H1 (cell line): ENCODE measurements at regions not wholly inside any gene's neighbourhood (a gene's known extent, or its start where the extent isn't known, plus 50 kb on each side); places are given as distances from the start of the nearest gene placed in this dataset.

Source experiments
- CTCF ChIA-PET: fragments of 300-600 bp; sonication (Branson Sonifier 250); formaldehyde crosslinking; loops from one replicate; lab custom pipeline; 2021; ENCODE audit not compliant: partially characterized antibody; lab: Charles Lee
- POLR2A ChIA-PET: fragments of 300-600 bp; sonication (Branson Sonifier 250); formaldehyde crosslinking; loops from one replicate; lab custom pipeline; 2021; ENCODE audit warnings: inconsistent platforms; ENCODE audit not compliant: partially characterized antibody; lab: Charles Lee
- DNase-seq, 2 experiments: peaks; one replicate each; pipeline versions ENCODE4 v3.0.0 to v3.0.0-alpha.2; 2010 to 2022; ENCODE audit warnings: low spot score in 2 of 2, low read depth in 1 of 2, mixed read lengths in 1 of 2
- FAIRE-seq: peaks from 2 replicates; lab custom pipeline; 2011; peaks lifted over from hg19 to GRCh38; lab: Jason Lieb, UNC
- H2AFZ ChIP-seq: 2 replicates; pipeline ENCODE4 v1.8.1; 2012; ENCODE audit warnings: low read length, inconsistent platforms
- H2AK5ac ChIP-seq: 2 replicates; pipeline ENCODE4 v1.6.1; 2013; ENCODE audit warnings: low read depth, low read length
- H2BK120ac ChIP-seq: replicated peaks from 2 replicates; pipeline ENCODE3; 2013; ENCODE audit warnings: low read depth, low read length, inconsistent platforms
- H2BK12ac ChIP-seq: 2 replicates; pipeline ENCODE4 v1.6.1; 2013; ENCODE audit warnings: low read depth, low read length
- H2BK15ac ChIP-seq: 2 replicates; pipeline ENCODE4 v1.6.1; 2013; ENCODE audit warnings: low read length
- H2BK20ac ChIP-seq: 2 replicates; pipeline ENCODE4 v1.6.1; 2013; ENCODE audit warnings: low read length
- H2BK5ac ChIP-seq: 2 replicates; pipeline ENCODE4 v1.6.1; 2013; ENCODE audit warnings: low read depth, low read length
- H3K14ac ChIP-seq: 2 replicates; pipeline ENCODE4 v1.6.1; 2013; ENCODE audit warnings: inconsistent platforms; ENCODE audit not compliant: insufficient read length
- H3K18ac ChIP-seq: 2 replicates; pipeline ENCODE4 v1.6.1; 2013; ENCODE audit warnings: low read length; ENCODE audit errors: extremely low read depth
- H3K23ac ChIP-seq: 2 replicates; pipeline ENCODE4 v1.6.1; 2013; ENCODE audit warnings: inconsistent platforms; ENCODE audit not compliant: insufficient read length
- H3K23me2 ChIP-seq: 2 replicates; pipeline ENCODE4 v1.6.1; 2013; ENCODE audit warnings: low read depth, low read length
- H3K27ac ChIP-seq: 2 replicates; pipeline ENCODE4 v1.6.1; 2011; ENCODE audit warnings: low read depth, low read length, inconsistent platforms
- H3K27me3 ChIP-seq, 4 experiments: replicated peaks in 1 of 4; 1 replicate in 1 of 4; 2 replicates in 3 of 4; pipeline versions ENCODE4 v1.6.1 to v1.8.1; 2011 to 2013; ENCODE audit warnings: low read length in 3 of 4, mild to moderate bottlenecking in 3 of 4, inconsistent platforms in 2 of 4, mixed read lengths in 2 of 4, moderate library complexity in 1 of 4; ENCODE audit not compliant: control insufficient read depth in 3 of 4, insufficient read depth in 3 of 4; ENCODE audit errors: extremely low read depth in 1 of 4
- H3K36me3 ChIP-seq, 4 experiments: 2 replicates each; pipeline versions ENCODE4 v1.6.1 to v1.8.1; 2011 to 2013; ENCODE audit warnings: mild to moderate bottlenecking in 4 of 4, low read length in 3 of 4, moderate library complexity in 2 of 4, control low read depth in 1 of 4, inconsistent platforms in 1 of 4; ENCODE audit not compliant: insufficient read depth in 4 of 4, control insufficient read depth in 2 of 4
- H3K4ac ChIP-seq: replicated peaks from 2 replicates; pipeline ENCODE3; 2013; ENCODE audit warnings: low read length, low read depth, mixed read lengths, inconsistent platforms; ENCODE audit not compliant: insufficient read length
- H3K4me1 ChIP-seq, 4 experiments: replicated peaks in 1 of 4; 1 replicate in 1 of 4; 2 replicates in 3 of 4; pipeline versions ENCODE4 v1.6.1 to v1.8.1; 2011 to 2013; ENCODE audit warnings: low read length in 3 of 4, inconsistent platforms in 2 of 4, mixed read lengths in 1 of 4; ENCODE audit not compliant: insufficient read depth in 4 of 4, control insufficient read depth in 3 of 4
- H3K4me2 ChIP-seq, 2 experiments: 2 replicates each; pipeline versions ENCODE4 v1.6.1 to v1.8.1; 2011 to 2013; ENCODE audit warnings: low read depth in 2 of 2, low read length in 2 of 2, control low read depth in 1 of 2, inconsistent platforms in 1 of 2, mild to moderate bottlenecking in 1 of 2; ENCODE audit not compliant: insufficient read depth in 1 of 2
- H3K4me3 ChIP-seq, 4 experiments: fragments of 200-600, 300-600 bp in 1 of 4; sonication (generic), shearing (Covaris generic), sonication (Bioruptor Twin) in 1 of 4; 2 replicates each; pipeline versions ENCODE4 v1.5.1 to v1.8.1; 2011 to 2016; ENCODE audit warnings: low read length in 4 of 4, low read depth in 3 of 4, control low read depth in 2 of 4, inconsistent platforms in 2 of 4, mild to moderate bottlenecking in 2 of 4, mixed read lengths in 1 of 4, moderate library complexity in 1 of 4; ENCODE audit not compliant: insufficient read depth in 2 of 4; ENCODE audit errors: extremely low read depth in 1 of 4
- H3K56ac ChIP-seq: replicated peaks from 2 replicates; pipeline ENCODE3; 2013; ENCODE audit warnings: low read depth, mild to moderate bottlenecking, mixed read lengths, low read length, inconsistent platforms; ENCODE audit not compliant: insufficient read length
- H3K79me1 ChIP-seq: 2 replicates; pipeline ENCODE4 v1.6.1; 2013; ENCODE audit warnings: low read depth, low read length, control low read depth
- H3K79me2 ChIP-seq, 2 experiments: 2 replicates each; pipeline versions ENCODE4 v1.6.1 to v1.8.1; 2012 to 2013; ENCODE audit warnings: low read length in 2 of 2, mild to moderate bottlenecking in 2 of 2, inconsistent platforms in 1 of 2; ENCODE audit not compliant: insufficient read depth in 2 of 2, control insufficient read depth in 1 of 2
- H3K9ac ChIP-seq, 4 experiments: replicated peaks in 1 of 4; 1 replicate in 1 of 4; 2 replicates in 3 of 4; pipeline versions ENCODE4 v1.6.1 to v1.8.1; 2011 to 2013; ENCODE audit warnings: low read depth in 3 of 4, low read length in 3 of 4, control low read depth in 2 of 4, mild to moderate bottlenecking in 2 of 4, moderate library complexity in 2 of 4, inconsistent platforms in 1 of 4; ENCODE audit errors: extremely low read depth in 1 of 4
- H3K9me3 ChIP-seq, 2 experiments: 2 replicates each; pipeline versions ENCODE4 v1.6.1 to v1.8.1; 2012 to 2013; ENCODE audit warnings: mild to moderate bottlenecking in 2 of 2, moderate library complexity in 2 of 2, control low read depth in 1 of 2, inconsistent platforms in 1 of 2, low read depth in 1 of 2, low read length in 1 of 2, mixed read lengths in 1 of 2; ENCODE audit not compliant: insufficient read depth in 2 of 2
- H4K20me1 ChIP-seq, 2 experiments: replicated peaks in 1 of 2; 2 replicates each; pipeline versions ENCODE3 to v1.8.1; 2011 to 2013; ENCODE audit warnings: inconsistent platforms in 2 of 2, low read length in 2 of 2, mild to moderate bottlenecking in 1 of 2; ENCODE audit not compliant: insufficient read depth in 2 of 2, control insufficient read depth in 1 of 2
- H4K5ac ChIP-seq: 2 replicates; pipeline ENCODE4 v1.6.1; 2013; ENCODE audit warnings: low read length, low read depth, mixed read lengths, inconsistent platforms; ENCODE audit not compliant: insufficient read length
- H4K8ac ChIP-seq: 2 replicates; pipeline ENCODE4 v1.8.0; 2013; ENCODE audit warnings: mild to moderate bottlenecking, moderate library complexity, low read length, inconsistent platforms; ENCODE audit not compliant: insufficient read depth; ENCODE audit errors: extremely low read depth
- H4K91ac ChIP-seq: replicated peaks from 2 replicates; pipeline ENCODE3; 2013; ENCODE audit warnings: low read length, mixed read lengths, inconsistent platforms; ENCODE audit not compliant: insufficient read length
- RNF2 ChIP-seq: fragments of 200-900, 300-1000 bp; sonication (generic); IDR thresholded peaks from 2 replicates; pipeline ENCODE4 v1.7.1; 2016; ENCODE audit warnings: borderline replicate concordance, low read depth, mild to moderate bottlenecking, antibody characterized with exemption, low read length; ENCODE audit not compliant: poor library complexity, severe bottlenecking; ENCODE audit errors: missing control alignments
- YY1 ChIP-seq: IDR thresholded peaks from 2 replicates; pipeline ENCODE4 v1.6.1; 2011; ENCODE audit warnings: low read depth, mild to moderate bottlenecking, low read length

DNA sequence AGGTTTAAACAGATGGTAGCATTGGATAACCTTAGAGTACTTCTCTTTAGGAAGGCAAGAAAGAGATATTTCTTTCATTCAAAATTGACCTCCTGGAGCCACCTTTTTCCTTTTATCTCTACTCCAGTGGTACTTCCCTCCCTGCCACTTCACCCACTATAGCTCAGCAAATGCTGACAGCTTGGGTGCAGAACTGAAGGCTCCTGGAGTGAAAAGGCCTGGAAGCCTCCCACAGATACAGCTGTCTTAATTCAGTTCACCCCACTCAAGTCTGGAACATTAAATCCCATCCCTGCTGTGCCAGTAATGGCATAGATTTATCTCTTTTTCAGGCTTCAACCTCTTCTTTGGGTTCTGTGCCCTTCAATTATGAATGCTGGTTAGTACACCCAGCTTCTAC is 140.3 kb downstream of the NEDD1 start:
- H4K5ac ChIP-seq, result no peak overlapping the region
- POLR2A ChIA-PET, result no interaction called here
- no peaks in the 10 kb centered on the region for H3K36me3 ChIP-seq
- H4K91ac ChIP-seq, result no peak overlapping the region
- FAIRE-seq, result no peak
- H3K27ac ChIP-seq, result no peak overlapping the region
- H2BK12ac ChIP-seq, result no peak overlapping the region
- no peak overlapping the region for H3K9ac ChIP-seq
- H3K79me1 ChIP-seq, result no peaks in the 10 kb centered on the region
- no peak for DNase-seq
- CTCF ChIA-PET, result interaction anchor here (0.7 kb wide), 1 partner anchor 1343 kb away, joined by 5 read pairs; no protein-coding TSS in a partner anchor
- no peak overlapping the region for H4K8ac ChIP-seq
- no peaks in the 10 kb centered on the region for H3K23me2 ChIP-seq
- H2AFZ ChIP-seq, result no peak overlapping the region
- no peak overlapping the region for H2BK20ac ChIP-seq
- no peak overlapping the region for H2AK5ac ChIP-seq
- H3K56ac ChIP-seq, result no peak overlapping the region
- H2BK15ac ChIP-seq, result no peak overlapping the region
- peaks cover 0 to 4% (median 1%) of the 10 kb centered on the region in 4 experiments; a peak in 1 of 7 replicates for H3K4me1 ChIP-seq
- H2BK5ac ChIP-seq, result no peak overlapping the region
- no peak overlapping the region for H3K14ac ChIP-seq
- H3K4me2 ChIP-seq, result no peak overlapping the region
- H4K20me1 ChIP-seq, result no peaks in the 10 kb centered on the region
- H3K23ac ChIP-seq, result no peak overlapping the region
- H3K79me2 ChIP-seq, result no peaks in the 10 kb centered on the region
- no peak overlapping the region for H2BK120ac ChIP-seq
- H3K18ac ChIP-seq, result no peak overlapping the region
- H3K4ac ChIP-seq, result no peak overlapping the region
- no peaks in the 10 kb centered on the region for H3K27me3 ChIP-seq
- H3K9me3 ChIP-seq, result no peaks in the 10 kb centered on the region
- H3K4me3 ChIP-seq, result no peak overlapping the region
- TF ChIP-seq YY1, result no peak
- TF ChIP-seq RNF2, result no peak
